CD4-positive, alpha-beta T cell treated with Interferon gamma for 1 hour (primary cell): ENCODE measurements at regions not wholly inside any gene's neighbourhood (a gene's known extent, or its start where the extent isn't known, plus 50 kb on each side); places are given as distances from the start of the nearest gene placed in this dataset.

Source experiments
- DNase-seq: peaks from one replicate; pipeline ENCODE4 v3.0.0-alpha.2; 2020

DNA sequence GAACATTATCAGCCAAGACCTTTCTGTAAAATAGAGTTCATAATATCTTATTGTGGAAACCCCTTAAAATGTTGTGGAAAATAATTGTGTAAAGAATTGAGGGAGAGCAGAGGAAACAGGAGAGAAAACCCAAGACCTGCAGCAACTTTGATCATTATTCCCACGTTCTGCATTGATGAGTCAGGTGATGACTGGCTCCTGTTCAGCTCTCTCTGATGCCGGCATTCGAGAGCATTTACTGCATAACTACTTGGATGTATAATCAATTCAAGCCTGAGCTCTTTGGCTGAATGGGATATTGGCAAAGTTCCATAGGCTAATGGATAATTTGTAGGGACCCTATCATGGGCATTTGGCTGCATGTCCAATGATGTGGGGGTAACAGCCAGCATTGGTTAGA lies 176.3 kb upstream of the ARID2 start:
- DNase-seq, result no peak

DNA sequence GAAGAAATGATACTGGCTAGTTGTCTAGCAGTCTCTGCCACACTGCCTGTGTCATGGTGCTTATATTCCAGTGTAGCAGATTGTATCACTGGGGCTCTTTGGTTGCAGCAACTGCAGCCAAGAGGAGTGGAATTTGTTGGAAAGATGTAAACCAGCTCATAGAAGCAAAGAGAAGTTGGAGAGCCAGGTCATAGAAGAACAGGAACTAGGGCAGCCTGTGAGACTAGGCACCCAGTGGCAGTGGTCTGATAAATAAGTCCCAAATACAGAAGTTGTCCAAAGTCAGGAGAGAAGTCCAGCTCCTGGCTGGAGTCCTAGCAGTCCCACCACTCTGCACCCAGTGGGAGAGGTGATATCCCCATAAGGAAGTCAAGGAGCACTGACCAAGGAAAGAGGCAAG lies 172.5 kb upstream of the ARID2 start:
- no peak for DNase-seq

DNA sequence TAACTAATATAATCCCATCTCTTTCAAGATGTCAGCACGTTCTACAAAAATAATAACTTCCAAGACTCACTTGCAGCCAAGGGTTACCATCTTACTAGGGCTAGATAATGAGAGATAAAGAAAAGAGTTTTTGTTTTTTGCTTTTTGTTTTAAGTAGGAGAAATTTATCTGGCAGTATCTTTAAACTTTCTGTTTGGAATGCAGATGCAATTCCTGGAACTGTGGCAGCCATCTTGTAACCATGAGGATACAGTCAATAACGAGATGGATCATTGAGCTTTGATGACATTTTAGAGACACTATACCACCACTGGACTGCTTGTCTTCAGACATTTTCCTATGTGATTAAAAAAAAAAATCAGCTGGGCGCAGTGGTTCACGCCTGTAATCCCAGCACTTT lies 171.2 kb upstream of the ARID2 start:
- DNase-seq, result no peak

DNA sequence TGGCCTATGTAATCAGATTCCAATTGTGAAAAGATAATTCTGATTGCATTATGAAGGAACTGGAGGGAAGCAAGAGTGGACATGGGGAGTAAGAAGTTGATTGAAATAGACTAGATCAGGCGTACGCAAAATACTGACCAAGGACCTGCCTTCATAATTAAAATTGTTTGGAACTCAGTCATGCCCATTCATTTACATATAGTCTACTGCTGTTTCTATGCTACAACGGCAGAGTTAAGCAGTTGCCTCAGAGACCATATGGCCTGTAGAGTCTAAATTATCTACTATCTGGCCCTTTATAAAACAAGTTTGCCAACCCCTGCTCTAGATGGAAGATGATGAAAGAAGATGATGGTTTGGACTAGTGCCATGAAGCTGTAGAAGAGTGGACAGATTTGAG lies 170.0 kb upstream of the ARID2 start:
- DNase-seq, result no peak

DNA sequence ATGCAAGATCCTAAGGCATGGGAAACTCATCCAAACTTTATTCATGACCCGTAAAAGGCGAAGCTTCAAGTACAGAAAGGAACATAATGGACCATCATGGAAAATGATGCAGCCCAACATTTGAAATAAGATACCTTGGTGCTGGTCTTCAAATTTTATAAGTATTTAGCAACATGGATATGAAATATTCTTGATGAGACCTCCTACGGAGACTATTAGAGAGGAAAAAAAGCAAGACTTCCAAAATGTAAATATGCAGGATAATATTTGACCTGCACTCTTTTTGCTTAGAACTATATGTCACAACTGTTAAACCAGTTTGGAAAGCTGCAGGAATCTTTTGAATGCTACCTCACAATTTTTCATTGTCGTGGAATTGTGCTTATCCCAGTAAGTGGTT lies 168.8 kb upstream of the ARID2 start:
- no peak for DNase-seq

DNA sequence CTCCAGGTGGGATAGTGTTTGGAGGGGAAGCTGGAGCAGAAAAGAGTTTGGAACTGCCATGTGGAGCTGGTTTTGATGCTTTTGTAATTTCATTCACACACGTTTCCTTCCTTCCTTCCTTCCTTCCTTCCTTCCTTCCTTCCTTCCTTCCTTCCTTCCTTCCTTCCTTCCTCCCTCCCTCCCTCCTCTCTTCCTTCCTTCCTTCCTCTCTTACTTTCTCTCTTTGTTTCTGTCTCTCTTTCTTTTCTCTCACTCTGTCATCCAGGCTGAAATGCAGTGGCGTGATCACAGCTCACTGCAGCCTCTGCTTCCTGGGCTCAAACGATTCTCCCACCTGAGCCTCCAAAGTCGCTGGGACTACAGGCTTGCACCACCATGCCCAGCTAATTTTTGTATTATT lies 168.0 kb upstream of the ARID2 start:
- DNase-seq, result no peak

DNA sequence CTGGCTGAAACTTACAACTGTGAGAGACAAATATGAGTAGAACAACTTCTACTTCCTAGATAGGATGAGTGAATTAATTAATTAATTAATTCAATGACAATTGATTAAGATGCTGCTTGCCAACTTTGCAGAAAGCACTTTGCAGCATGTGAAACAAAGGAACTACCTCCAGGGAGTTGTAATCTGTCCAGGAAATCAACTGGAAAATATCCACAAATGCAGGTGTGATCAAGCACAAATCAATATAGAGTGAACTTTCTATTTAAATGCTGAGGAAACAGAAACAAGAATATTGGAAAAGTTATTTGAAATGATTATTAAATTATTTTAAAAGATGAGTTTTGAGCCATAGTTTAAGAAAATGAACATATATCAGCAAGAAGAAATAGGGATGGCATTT lies 163.9 kb upstream of the ARID2 start:
- DNase-seq, result no peak

DNA sequence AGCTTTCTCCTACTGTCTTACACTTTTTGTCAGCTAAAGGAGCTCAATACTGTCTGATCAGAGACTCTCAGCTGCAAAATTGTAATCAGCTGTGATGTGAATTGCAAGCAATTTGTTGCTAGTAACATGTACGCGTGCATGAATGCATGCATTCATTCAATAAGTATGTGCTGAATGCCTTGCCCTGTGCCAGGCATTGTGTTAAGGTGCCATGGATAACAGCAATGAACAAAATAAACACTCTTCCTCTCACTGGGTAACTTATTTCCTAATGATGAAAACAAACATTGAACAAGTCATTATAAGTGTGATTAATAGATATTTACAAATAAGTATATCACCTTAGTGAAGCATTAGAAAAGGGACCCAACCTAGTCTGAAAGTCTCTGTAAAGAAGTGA lies 163.2 kb upstream of the ARID2 start:
- no peak for DNase-seq

DNA sequence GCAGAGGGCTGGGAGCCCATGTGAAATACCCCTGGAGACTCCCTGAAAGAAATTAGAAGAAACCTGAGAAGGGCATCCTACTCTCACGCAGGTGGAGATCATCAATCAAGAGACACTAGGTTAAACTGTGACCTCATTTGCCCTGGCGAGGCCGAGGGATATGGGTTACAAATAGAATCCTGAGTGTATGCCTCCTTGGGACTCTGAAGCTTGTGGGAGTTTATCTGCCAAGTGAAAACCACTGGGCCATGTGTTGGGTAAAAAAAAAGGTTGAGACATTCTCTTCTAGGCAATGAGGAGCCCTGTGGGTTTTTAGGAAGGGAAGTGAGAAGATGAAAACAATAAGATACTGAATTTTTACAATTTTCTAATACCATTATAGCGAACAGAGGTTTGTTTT lies 160.7 kb upstream of the ARID2 start:
- DNase-seq, result no peak

DNA sequence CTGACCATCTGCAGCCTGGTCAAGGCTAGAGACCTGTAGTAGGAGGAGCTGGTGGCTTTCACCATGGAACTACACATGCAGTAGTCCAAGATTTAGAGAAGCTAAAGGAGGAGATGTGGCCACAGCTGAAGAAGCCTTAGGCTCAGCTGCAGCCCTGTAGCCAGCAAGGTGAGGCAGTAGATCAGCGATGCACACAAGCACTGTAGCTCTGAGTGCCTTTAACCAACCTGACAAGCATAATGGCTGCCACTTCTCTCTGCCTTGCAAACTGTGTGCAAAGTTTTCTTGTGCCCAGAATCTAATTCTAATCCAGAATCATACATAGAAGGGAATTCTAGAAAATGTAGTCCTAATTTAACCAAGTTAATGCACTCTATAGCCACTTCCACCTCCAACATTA lies 159.0 kb upstream of the ARID2 start:
- DNase-seq, result no peak

DNA sequence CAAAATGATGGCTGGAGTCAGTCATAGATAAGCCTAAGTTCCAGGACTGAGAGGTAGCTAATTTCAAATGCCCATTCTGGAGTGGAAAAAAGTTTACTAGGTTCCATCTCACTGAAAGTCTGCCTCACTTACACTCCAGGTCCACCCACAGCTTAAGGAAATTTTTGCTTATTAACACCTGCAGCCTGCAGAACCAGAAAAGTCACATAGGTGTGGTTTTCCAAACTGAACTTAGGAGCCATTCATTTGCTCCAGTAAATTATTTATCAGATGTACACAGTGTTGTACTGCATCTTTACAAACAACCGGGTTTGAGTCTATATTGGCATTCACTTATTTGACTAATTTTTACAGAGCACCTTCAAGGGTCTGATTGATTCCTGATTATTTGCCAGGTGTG lies 157.4 kb upstream of the ARID2 start:
- DNase-seq, result no peak

DNA sequence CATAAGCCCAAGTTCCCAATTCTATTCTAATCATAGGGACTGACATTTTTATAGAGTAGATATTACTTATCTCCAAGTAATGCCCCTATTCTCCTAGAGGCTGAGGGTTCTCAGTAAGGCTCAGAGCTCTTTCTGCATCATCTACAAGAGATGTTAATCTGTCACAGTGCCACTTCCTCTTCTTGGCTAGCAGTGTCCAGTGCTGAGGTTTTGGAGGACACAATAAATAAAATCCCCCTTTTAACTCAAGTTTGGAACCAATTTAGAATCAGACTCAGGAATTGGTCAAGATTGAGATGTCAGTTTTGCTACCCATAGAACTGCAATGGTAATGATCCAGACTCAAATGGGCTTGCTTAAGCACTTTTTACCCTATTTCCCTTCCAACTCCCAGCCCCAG lies 154.1 kb upstream of the ARID2 start:
- DNase-seq, result no peak

DNA sequence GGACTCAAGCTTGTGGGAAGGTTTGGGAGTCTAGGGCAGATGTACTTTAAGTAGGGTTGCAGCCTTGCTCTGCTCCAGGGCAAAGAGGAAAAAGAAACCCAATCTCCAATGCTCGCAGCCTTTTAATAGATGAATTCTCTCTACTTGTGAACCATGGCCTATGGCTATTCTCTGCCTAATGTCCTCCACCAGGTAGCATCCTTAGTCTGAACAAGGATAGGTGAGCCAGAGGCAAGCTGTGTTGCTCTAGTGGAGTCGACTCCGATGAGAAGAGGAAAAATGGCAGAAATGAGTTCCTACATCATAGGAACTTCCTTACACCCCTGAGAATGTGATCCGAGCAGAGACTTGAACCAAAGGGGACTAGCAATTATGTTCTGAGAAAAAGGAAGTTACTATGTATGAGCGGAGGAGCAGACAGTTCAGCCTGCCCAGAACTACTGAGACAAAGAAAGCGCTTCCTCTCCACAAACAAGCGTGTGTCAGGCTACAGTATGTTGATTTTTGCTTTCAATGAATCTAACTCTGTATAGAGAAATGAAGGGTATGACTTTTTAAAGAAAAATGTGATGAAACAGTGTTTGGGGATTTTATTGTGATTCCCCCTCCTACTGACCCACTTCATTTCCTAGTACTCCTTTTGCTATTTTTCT lies 153.6 kb upstream of the ARID2 start:
- DNase-seq, result peak; percentile 10

DNA sequence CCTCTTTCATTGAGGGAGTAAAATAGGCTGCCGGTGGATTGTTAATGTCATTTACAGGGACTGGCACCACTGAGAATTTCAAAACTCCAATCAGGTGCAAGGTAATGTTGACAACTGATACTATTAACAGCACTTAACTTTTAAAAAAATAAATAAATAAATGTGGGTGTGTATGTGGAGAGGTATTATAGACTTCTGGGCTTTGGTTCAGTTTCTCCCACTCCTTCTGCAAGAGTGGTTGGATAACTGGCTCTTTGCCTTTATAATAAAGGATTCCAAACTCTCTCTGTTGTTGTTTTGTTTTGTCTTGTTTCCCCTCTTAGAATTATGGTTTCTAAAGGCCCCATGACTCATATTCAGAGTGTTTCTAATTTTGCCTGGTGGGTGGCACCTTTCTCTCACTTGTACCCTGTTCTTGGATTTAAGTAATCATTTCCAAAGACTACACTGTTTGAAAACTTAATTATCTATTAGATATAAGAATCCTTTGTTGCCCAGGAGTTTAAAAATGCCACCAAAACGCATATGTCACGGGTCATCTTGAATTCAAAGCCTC lies 151.6 kb upstream of the ARID2 start:
- DNase-seq, result no peak

DNA sequence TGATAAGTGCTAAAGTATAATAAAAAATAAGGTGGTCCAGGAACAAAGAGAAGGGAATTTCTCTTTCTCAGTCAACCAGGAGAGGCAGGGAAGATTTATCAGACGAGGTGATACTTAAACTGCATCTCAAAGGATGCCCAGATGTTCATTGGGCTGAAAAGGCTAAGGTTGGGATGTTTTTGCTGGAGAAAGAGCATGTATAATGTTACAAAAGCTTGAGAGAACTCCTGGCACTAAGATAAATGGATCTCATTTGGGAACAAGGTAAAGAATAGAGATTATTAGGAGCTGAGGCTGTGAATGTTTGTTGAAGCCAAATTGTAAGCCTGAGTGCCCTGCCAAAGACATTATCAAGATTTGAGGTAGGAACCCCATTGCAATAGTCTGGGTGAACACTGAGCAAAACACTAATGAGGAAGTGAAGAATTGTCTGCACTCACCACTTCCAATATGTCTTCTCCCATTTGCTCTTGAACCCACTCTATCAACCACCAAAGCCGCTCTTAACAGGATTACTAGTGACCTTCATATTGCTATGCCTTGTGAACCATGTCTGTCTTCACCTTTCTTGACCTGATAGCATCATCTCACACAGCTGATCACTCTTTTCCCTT lies 149.0 kb upstream of the ARID2 start:
- DNase-seq, result no peak

DNA sequence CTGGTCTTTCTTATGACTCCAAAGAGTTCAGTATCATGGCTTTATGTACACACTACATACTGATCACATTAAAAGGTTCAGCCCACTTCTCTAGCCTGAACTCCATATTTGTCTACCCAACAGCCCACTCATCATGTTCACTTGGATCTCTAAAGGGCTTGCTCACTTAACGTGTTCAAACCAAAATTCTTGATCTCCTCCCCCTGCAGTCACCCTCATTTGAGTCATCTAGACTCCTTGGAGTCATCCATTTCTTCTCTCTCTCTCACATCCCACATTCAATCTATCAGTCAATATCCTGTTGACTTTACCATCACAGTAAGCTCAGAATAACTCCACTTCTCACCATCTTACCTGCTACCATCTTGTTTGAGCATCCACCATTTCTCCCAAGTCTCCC lies 148.4 kb upstream of the ARID2 start:
- no peak for DNase-seq

DNA sequence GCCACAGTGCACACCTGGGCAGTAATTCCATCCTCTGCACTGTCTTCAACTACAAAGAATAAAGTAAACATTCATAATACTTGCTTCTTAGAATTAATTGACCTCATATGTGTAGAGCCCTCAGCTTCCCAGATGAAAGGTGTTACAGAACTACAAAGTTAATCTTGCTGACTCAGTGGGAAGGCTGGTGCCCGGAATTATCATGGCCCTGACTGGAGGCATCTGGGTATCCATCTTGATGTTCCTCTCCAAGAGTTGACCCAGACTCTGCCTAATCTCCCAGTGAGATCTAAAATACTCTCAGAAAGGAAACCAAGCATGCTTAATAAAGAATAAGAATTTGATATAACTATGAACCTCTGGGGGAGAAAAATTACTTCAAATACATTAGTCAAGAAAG lies 147.0 kb upstream of the ARID2 start:
- DNase-seq, result no peak

DNA sequence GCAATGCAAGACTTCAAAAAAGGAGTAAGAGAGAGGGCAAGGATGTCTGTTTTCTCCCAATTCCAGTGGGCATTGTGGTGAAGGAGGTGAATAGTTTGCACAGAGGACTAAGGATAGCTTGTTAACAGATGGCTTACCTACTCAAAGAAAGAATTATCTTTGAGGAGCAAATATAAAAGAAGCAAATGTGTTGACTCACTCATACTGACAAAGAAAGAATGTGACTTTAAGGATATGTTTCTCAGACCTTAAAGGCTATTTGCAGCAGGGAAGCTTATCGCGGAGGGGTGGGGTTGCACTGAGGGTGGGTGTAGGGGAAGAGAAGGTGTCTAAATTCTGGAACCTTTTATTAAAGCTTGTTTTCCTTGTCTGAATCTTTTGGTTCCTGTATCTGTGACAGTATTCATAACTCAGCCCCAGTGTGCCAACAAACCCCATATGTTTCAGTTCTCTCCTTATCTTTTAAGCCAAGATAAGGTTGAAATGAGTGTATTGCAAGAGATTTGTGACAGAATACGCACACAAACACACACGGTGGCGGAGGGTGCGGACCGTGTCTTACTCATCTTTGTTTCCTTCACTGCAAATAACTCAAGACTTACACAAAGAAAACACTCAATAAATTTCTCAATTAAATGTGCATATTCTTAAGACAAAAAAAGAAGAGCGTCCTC lies 146.4 kb upstream of the ARID2 start:
- no peak for DNase-seq

DNA sequence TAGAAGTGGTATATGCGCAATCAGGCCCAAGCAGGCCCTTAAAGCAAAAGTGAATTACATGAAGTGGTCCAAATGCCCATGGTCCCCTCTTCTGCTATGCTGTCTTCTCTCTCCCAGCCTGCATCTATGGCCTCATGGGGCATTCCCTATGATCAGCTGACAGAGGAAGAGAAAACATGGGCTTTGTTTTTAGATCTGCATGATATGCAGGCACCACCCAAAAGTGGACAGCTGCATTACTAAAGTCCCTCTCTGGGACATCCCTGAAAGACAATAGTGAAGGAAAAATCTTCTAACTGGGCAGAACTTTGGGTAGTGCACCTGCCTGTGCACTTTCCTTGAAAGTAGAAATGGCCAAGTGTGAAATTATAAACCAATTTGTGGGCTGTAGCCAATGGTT lies 145.2 kb upstream of the ARID2 start:
- DNase-seq, result no peak

DNA sequence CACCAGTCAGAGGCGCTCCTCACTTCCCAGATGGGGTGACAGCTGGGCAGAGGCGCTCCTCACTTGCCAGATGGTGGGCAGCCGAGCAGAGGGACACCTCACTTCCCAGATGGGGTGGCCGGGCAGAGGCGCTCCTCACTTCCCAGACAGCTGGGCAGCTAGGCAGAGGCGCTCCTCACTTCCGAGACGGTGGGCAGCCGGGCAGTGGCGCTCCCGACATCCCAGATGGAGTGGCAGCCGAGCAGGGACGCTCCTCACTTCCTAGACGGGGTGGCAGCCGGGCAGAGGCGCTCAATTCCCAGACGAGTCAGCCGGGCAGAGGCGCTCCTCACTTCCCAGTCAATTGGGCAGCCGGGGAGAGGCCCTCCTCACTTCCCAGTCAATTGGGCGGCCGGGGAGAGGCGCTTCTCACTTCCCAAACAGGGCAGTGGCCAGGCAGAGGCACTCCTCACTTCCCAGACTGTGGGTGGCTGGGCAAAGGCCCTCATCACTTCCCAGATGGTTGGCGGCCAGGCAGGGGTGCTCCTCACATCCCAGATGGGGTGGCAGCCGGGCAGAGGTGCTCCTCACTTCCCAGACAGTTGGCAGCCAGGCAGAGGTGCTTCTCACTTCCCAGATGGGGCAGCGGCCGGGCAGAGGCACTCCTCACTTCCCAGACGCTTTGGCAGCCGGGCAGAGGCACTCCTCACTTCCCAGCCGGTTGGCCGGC lies 143.8 kb upstream of the ARID2 start:
- no peak for DNase-seq

DNA sequence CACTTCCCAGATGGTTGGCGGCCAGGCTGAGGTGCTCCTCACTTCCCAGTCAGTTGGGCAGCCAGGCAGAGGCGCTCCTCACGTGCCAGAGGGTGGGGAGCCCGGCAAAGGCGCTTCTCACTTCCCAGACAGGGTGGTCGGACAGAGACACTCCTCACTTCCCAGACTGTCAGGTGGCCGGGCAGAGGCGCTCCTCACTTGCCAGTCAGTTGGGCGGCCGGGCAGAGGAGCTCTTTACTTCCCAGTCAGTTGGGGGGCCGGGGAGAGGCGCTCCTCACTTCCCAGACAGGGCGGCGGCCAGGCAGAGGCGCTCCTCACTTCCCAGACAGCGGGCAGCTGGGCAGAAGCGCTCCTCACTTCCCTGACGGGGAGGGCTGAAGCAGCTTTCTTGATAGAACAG lies 143.0 kb upstream of the ARID2 start:
- DNase-seq, result no peak

DNA sequence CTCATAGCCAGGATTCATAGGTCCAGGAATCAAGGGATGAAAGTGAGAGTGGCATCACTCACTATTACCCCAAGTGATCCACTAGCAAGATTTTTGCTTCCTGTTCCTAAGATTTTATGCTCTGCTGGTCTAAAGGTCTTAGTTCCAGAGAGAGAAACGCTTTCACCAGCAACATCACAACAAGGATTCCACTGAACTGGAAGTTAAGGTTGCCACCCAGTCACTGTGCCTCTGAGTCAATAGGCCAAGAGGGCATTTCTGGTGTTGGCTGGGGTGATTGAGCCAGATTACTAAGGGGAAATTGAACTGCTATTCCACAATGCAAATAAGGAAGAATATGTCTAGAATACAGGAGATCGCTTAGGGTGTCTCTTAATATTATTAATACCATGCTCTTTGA lies 142.5 kb upstream of the ARID2 start:
- DNase-seq, result no peak

DNA sequence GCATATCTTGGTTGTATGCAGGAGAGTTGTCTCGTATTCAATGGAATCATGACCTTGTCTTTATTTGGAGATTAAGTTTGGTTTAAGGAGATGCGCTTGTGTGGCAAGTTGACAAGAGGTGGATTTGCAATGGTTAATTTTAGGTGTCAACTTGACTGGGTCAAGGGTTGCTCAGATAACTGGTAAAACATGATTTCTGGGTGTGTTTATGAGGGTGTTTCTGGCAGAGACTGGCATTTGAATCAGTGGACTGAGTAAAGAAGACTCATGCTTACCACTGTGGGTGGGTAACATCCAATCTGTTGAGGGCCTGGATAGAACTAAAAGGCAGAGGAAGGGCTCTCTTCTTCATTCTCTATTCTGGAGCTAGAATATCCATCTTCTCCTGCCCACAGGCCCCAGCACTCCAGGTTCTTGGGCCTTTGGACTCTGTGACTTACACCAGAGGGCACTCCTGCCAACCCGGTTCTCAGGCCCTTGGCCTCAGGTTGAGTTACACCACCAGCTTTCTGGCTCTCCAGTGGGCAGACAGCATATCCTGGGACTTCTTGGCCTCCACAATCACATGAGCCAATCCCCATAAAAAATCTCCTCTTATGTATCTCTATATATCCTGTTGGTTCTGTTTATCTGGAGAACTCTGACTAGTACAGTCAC lies 141.5 kb upstream of the ARID2 start:
- no peak for DNase-seq
